GM21447 (cell line): ENCODE measurements at regions not wholly inside any gene's neighbourhood (a gene's known extent, or its start where the extent isn't known, plus 50 kb on each side); places are given as distances from the start of the nearest gene placed in this dataset.

ENCODE experiments used
- ATAC-seq: cut with Tn5 transposase; IDR thresholded peaks from one replicate; pipeline ENCODE4 v1.9.1; 2021; ENCODE audit not compliant: unreplicated experiment

DNA sequence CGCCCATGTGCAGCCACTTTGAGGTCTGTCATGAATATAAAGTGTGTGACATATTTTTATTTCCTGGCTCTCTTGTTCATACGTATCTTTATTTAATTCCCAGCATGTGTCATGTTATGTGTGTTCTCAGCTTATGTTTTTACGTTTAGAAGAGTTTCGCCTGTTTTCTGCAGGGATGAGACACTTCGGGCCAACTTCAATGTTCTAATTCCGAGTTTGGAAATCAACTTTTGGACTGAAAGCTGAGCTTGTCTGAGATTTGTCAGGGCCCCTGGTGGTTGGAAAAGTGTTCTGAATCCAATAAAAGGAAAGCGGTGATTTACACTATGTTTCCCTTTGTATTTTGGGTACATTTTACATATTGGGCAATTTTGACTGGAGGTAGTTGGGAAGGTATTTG lies 810.7 kb downstream of the TBC1D22A start:
- ATAC-seq, result no peak

DNA sequence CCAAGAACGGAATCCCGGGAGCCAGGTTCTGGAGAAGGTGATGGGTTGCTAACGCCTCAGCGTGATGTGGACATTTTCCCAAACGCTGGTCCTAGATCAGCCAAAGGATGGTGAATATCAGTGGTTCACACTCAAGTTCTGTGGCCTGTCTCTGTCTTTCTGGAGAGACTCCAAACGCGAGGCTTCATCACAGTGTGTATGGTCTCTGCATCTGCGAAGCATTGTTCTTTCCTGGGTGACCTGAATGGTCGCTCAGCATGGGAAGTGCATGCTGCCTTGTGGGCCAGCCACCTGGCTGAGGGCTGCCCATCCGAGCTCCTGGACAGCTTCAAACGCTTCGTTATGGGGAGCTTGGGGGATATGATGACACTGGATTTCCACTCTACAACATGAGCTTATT lies 810.0 kb downstream of the TBC1D22A start:
- no peak for ATAC-seq

DNA sequence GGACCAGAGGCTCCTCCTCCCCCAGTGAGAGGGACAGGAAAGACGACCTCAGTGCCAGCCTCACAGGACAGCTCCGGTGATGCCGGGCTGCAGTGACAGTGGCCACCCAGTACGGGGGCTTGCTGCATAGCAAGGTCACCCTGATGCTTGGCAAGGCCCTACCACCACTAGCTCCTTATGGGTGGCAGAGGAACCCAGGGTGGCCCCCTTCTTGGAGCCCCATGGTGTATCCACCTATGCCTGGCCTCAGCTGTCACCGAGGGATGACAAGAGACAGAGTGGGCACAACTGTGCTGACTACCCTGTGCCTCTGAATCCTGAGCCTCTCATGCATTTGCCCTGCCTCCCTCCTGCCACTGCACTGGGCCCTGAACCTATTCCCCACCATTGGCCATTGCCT lies 809.2 kb downstream of the TBC1D22A start:
- no peak for ATAC-seq

DNA sequence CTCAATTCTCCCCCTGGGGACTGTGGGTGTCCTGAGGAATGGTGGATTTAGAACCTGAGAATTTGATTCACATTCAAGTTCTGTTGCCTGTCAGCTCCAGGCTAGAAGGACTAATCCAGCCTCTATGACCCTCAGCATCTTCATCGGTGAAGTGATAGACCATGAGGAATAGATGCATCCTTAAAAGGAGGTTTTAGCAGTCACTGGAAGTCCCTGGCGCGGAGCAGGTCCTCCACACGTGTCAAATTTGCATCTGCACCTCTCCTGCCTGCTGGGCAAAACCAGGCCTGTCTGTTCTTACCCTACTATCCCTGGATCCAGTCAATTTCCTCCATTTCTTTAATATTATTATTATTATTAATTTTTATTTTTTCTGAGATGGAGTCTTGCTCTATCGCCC lies 808.4 kb downstream of the TBC1D22A start:
- no peak for ATAC-seq

DNA sequence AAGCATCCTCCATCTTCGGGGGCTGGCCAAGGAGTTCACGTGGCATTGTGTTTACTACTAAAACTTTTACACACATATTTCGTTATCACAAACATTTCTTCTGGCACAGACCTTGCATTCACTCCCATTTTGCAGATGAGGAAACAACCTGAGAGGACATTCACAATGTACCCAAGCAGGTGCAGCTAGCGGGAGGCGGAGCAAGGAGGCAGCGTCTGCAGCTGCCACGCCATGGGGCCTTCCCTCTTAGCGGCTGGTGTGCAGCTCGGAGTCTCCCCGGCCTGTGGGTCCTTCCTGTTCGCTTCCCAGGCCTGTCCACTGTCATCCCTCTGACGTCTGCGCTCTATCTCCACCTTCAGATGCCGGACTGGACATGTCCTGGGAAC lies 807.8 kb downstream of the TBC1D22A start:
- ATAC-seq, result no peak

DNA sequence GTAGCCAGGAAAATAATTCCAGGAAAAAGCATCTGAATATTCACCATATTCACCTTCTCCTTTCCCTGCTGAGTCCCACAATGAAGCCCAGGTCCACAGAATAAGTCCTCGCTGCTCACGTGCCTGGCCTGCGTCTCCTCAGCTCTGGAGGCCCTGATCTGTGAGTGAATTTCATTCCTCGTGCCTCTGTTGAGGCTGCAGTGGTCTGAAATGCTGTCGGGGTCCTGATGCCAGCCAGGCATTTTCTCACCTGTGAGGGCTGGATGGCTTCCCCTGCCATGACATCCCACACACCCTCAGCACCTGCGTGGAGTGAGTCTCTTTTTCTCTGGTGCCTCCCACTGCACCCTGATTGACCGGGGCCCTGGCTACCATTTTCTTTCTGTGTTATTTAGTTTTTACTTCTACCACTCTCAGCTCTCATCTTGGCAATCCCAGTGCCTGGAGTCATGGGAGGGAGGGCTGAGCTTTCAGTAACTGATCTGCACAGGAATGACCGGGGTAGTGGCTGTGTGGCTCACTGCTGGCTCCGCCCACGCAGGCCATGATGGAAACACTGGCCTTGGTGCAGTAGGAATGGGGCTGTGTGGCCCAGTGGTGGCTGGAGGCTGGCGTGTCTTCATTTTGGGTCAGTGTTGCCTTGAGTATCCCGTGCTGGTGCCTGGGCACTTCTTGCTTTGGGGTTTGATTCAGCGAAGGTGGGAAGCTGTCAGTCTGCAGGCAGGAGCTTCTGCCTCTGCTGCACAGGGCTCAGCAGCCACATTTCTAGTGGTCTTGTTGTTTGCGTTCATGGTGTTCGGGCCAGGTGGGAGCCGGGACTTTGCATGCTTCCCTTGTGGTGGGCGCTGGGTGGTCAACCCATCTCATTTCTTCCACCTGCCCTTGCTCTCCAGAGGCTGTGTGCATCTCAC lies 807.2 kb downstream of the TBC1D22A start:
- no peak for ATAC-seq

DNA sequence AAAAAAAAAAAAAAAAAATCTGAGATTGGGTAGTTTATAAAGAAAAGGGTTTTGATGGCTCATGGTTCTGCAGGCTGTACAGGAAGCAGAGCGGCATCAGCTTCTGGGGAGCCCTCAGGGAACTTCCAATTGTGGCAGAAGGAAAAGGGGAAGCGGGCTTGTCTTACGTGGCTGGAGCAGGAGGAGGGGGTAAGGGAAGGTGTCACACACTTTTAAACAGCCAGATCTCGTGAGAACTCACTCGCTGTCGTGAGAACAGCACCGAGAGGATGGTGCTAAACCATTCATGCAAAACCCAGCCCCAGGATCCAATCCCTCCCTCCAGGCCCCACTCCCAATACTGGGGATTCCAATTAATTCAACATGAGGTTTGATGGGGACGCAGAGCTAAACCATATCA lies 806.2 kb downstream of the TBC1D22A start:
- ATAC-seq, result no peak

DNA sequence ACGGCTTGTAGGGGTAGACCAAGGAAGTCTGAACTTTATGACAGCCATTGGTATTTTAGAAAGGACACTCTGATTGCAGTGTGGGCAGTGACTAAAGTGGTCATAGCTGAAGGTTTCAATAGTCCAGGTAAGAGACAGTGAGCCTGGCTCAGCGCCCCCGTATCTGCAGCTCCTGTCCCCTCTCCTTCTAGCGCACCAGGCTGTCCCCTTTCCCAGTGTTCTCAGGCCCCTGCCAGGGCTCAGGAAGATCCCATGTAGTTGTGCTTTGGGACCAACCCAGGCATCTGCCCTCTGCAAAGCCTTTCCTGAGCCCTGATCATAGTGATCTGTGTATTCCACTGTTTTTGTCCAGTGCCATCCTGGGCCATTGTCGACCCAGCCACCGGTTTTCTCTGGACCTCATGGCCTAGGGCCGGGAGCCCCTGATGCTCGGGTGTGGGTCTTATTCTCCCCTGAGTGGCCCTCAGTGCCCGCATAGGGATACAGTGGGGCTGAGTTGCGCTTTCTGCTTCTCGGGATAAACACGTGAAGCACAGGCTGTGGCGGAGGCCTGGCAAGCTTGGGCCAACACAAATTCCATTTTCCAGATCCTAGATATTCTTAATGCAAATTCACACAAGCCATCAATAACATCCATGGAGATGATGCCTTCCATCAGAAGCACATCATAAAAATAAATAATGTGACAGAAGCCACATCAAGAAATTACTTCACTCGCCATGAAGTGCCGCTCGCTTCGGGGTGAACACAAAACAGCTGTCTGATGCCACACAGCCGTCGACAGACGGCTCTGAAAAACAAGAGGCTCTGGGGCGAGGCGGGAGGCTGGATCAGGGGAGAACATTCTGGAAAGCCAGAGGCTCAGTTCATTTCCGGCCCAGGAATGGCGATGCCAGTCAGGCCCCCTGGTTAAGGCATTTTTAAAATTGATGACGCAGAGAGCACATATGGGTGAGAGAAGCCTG lies 805.0 kb downstream of the TBC1D22A start:
- ATAC-seq, result no peak

DNA sequence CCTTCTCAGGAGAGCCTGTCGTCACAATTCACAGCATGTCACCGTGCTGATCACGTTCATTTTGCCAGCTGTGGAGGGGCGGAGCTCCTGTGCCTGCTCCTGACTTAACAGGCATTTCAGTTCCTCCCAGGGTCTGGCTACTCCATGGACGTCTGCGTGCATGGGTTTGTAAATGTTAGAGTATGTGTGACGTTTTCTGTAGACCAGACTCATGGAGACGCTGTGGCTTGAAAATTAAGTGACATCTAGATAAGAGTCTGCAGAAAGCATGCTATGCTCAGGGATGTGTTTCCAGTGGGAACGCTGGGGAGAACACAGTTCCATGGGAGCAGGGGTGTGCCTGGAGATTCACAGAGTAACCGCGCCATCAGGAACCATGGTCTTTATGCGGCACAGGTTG lies 804.0 kb downstream of the TBC1D22A start:
- no peak for ATAC-seq

DNA sequence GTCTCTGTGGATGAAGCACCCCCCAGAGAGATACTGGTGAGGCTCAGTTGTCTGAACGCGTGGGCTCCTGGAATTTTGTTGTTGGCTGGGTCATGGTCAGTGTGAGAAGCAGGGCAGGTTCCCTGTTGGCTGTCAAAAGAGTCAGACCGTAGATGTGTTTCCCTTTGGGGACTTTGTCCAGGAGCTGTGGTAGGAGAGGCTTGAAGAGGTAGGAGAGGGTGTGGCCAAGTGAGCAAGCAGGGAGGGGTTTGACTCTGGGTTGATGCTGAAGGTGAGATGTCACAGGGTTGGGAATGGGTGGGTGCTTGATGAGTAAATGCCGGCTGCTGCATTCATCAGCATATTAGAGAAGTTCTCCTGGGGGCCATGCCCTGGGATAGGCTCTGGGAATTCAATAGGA lies 803.2 kb downstream of the TBC1D22A start:
- no peak for ATAC-seq

DNA sequence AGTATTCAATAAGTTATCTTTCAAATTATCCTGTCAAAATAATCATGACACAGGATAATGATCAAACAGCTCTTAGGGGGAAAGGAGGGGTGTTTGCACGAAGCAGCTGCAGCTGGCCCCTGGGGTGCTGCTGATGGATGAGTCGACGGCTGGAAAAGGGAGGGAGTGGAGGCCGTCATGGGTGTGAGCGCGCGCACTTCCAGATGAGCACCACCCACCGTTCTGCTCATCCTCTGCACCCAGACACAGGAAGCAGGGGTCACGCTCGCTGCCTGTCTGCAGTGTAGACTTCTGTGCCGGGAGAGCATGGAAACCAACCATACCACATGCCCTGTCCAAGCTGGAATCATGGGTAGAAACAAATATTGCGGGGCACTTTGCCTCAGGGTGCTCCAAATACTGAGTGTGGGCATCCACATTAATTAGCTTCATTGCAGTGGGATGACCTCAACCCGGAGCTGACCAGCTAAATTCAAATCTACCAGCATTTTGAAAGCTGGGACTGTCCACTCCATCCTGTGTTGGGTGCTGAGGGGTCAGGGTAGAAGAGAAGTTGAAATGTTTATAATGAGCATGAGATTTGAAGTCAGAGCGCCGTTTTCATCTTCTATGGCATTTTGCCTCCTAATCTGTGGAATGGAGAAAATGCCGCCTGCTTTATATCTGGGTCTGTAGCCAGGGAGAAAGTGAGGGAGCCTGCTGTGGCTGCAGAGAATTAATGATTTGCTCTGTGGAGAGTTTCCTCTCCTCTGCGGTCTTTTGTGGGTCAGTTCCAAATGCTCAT lies 802.4 kb downstream of the TBC1D22A start:
- ATAC-seq, result no peak

DNA sequence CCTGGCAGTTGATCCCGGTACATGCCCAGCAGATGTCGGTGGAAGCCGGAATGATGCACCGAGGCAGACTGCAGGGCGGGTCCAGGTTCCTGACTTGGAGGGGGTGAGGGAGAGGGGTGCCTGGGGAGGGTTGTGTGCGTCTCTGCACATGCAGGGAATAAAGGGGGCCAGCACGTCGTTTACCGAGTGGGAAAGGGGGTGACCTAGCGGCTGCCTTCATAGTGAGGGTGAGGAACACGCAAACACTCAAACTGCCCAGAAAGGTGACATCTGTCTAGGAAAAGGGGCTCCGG lies 801.7 kb downstream of the TBC1D22A start:
- ATAC-seq, result no peak

DNA sequence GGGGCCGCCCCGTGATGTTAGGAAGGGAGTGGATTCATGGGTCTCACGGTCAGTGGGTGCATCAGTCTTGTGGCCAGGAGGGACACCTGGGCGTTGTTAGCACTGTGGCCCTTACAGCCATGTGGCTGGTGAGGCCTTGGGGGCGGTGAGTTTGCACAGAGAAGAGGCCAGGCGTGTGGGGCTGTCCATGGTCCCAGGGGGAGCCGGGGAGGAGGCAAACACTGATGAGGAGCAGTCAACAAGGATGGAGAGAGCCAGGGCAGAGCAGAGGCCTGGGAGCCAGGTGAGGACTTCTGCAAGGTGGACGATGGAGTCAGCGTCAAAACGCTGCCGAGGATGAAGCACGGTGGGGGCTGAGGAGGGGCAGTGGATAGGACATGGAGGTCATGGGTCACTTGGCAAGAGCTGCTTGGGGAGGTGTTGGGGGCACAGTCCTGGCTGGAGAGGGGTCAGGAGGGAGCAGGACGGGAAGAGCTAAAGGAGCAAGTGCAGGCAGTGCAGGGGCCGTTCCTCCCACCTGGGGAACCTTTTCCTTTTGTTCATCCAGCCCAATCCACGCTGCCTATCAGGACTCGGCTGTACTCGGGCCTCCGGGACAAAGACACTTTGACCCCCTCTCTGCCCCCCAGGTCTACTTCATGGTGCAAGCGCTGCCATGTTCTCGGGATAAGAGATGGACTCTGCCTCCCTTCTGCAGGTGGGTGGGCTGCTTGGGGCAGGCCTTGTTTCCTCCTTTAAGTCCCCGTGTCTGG lies 801.1 kb downstream of the TBC1D22A start:
- ATAC-seq, result no peak

DNA sequence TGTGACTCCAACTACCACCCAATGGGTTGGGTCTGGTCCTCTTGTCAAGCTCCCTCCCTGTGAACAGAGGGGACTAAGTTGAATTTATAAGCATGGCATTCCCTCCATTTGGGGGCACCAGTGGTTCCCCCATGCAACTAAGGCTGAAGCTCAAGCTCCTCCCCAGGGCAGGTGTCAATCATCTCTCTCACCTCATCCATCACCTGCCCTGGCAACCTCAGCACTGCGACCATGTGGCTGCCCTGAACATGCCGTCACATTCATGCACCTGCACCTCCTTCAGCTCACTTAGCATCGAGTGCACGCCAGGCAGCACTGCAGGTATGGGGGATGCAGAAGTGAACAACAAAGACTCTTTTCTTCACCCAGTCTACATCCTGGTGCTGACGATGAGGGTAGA lies 799.3 kb downstream of the TBC1D22A start:
- ATAC-seq, result no peak

DNA sequence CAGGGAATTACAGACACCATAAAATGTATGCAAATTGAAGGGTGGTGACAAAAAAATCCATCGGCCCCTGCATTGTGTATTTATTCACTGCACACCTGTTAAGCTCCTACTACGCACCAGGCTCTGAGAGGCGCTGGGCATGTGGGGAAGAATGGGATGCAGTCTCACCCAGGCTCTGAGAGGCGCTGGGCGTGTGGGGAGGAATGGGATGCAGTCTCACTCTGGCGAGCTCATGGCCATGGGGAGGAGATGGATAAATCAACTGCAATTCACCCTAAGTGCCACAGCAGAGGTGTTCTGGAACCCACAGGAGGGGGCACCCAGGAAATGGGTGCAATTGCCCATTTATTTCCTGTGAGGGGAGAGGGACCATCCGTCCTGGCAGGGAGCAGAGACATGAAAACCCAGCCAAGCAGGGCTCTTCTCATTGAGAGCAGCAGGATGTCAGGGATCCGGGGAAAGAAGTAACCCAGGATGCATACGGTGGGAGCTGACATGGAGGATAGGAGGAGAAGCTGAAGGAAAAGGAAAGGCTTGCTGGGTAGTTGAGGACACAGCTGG lies 798.7 kb downstream of the TBC1D22A start:
- ATAC-seq, result no peak

DNA sequence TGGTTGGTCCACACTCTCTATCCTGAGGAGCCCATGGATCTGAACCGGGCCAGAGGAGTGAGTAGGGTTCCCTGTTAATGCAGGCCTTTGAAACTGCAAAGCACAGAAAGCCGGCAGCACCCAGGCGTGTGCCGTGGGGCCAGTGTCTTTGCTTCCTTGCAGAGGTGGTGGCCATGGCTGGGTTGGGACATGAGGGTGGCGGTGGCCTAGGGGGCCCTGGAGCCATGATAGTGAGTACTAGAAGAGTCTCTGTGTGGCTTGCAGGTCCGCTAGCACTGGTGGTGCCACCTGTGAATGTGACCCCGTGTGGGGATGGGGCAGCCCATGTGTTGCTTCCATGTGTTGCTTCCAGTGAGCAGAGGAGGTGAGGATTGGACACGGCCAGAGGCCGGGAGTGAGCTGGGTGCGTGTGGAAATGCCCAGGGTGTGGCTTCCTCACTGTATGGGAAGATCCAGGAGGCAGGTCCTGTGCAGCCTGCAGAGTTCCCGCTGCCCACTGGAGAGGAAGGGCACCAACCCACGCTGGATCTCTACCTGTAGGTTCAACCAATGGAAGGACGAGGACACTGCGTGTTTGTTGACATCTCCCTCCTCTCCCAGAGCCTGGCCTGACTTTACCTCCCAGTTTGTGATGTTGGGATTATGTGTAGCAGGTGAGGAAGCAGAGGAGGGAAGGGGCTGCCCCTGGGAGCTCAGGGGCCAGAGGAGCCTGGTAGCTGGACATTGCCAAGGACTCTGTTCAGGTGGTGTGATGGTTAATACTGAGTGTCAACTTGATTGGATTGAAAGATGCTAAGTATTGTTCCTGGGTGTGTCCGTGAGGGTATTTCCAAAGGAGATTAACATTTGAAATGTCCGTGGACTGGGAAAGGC lies 796.6 kb downstream of the TBC1D22A start:
- ATAC-seq, result no peak

DNA sequence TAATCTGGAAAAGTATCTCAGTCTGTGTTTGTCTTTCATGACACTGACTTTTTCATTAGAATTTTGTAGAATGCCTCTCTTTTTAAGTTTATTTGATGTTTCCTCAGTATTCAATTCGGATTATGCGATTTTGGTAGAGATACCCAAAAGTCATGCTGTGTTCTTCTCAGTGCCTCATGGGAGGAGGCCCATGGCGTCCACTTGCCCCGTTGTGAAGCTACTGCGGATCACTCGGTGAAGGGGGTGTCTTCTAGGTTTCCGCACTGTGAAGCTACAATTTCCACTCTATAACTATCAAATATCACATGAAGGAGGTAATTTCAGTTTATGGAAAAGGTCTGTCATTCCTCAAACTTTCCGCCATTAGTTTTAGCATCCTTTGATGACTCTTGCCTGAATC lies 794.0 kb downstream of the TBC1D22A start:
- ATAC-seq, result no peak

DNA sequence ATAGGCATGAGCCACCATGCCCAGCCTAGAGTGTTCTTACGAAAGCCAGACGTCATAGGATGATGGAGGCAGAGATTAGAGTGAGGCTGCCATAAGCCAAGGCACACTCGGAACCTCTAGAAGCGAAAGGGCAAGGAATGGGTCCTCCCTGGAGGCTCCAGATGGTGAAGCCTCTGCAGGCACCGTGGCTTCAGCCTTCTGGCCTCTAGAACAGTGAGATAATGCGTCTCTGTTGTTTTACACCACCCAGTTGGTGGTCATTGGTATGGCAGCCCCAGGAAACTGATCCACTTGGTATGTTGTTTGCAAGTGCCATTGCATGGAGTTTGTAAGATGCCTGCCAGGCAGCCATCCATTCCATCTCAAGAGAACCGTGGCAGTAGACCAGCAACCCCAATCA lies 791.0 kb downstream of the TBC1D22A start:
- ATAC-seq, result no peak

DNA sequence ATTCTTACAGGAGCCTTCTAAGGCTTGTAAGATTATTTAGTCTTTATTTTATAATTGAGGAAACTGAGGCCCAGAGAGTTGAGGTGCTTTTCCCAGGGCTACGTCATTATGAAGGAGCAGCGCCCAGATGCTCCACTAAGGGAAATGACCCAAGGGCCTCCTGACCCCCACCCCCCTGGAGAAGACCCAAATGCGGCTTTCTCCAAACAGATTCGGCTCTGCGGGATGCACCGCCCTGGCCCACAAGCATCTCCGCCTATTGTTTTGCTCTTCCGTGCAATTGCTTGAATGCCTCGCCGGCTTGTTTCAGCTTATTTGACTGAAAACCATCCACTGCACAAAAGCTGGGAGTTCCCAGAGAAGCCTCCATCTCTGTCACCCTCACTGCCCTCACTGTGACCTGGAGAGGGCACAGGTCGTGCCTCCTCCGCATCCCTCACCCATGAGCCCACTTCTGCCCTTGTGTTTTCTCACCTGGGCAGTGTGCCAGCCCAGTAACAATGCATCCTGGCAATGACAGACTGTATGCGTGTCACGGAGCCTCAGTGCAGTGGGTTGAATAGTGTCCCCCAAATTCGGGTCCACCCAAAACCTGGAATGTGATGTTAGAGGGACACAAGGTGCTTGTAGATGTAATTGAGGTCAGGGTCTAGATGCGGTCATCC lies 790.2 kb downstream of the TBC1D22A start:
- no peak for ATAC-seq
